T-helper 1 cell (primary cell): ENCODE measurements at regions not wholly inside any gene's neighbourhood (a gene's known extent, or its start where the extent isn't known, plus 50 kb on each side); places are given as distances from the start of the nearest gene placed in this dataset.
"Not testable (repeated sequence)": the region's sequence is repeated elsewhere in the genome, so short reads cannot be mapped to it uniquely, and the experiment has no call there.

ENCODE experiments used
- DNase-seq, 5 donors: peaks; one replicate each; pipeline ENCODE4 v3.0.0-alpha.2; 2012 to 2020

DNA sequence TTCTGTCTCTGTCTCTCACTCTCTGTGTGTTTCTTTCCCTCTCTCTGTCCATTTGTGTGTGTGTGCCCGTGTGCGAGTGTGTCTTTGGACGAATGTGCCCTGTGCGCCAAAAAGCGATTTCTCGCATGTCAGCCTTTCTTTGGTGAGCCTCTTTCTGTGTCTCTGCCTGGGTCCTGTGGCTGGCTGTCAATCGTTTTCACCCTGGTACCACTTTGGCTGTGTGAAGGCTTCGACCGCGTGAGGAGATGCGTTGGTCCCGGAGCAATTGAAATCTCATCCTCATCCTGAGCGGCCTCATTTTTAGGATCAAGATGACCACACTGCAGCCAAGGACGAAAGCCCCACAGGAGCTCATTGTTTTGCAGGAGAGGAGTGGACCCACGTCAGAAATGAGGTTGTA lies 288.9 kb upstream of the ZNF337 start:
- no peak for DNase-seq

- DNase-seq, result peak in 2 of 5 donors; percentile 14 to 39
Observed at GRCh38 chr20:25984933-25985332, 288.3 kb upstream of the ZNF337 start.

DNA sequence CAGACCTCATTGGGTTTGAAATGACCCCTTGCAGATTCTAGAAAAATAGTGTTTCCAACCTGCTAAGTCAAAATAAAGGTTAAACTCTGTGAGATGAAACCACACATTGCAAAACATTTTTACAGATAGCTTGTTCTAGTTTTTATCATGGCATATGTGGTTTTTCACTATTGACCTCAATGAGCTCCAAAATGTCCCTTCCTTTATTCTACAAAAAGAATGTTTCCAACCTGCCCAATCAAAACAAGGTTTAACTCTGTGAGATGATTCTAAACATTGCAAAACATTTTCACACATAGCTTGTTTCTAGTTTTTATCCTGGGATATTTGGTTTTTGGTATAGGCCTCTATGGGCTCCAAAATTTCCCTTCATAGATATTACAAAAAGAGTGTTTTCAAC lies 286.0 kb upstream of the ZNF337 start:
- not testable (repeated sequence) for DNase-seq

DNA sequence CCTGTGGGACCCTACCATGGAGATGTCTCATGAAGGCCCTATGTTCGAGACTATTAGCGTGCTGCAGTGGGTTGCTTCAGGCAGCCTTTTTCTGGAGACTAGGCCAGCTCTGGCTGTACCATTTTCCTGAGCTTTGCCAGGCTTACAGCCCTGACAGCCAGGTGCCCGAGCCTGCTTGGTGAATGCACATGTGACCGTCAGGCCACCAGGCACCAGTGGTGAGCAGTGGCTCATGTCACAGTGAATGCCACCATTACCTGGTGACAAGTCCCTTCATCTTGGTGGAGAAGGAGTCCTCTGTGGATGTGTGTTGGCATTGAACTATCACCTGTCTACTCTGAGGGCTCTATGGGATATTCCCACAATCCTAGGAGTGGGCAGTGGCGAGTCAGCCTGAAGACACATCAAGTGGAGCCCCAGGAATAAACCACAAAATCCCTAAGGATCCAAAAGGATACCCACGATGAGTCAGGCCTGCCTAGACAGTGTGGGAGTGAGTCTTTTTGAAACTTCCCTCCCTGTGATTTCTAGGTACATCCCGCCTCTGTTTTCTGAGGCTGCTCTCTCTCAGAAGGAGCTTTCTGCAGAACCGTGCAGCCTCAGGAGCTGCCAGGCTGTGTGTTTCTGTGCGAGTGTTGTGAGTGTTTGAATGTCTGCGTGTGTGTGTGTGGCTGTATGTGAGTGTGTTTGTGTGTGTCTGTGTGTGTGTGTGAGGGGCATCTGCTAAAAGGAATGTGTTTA lies 282.0 kb upstream of the ZNF337 start:
- DNase-seq, result not testable (repeated sequence)

- DNase-seq, result not testable (repeated sequence)
Observed at GRCh38 chr20:25975816-25976215, 279.2 kb upstream of the ZNF337 start.

- DNase-seq, result not testable (repeated sequence)
Observed at GRCh38 chr20:25965203-25965602, 268.6 kb upstream of the ZNF337 start.

DNA sequence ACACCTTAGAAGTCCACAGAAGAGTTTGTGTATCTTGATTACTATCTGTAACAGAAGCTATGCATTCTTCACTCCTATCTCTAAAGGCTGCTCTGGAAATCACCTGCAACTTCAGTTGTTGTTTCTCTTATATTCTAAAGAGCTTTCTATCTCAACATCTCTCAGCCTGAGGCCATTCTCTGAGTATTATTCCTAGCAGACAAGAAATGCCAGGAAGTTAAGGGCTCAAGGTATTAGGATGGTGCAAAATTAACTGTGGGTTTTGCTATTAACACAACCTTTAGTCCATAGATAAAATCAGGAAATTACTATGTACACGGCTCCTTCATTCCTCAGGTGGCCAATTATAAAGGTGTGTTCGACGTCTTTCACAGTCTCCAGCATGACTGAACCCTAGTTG lies 257.2 kb upstream of the ZNF337 start:
- not testable (repeated sequence) for DNase-seq

DNA sequence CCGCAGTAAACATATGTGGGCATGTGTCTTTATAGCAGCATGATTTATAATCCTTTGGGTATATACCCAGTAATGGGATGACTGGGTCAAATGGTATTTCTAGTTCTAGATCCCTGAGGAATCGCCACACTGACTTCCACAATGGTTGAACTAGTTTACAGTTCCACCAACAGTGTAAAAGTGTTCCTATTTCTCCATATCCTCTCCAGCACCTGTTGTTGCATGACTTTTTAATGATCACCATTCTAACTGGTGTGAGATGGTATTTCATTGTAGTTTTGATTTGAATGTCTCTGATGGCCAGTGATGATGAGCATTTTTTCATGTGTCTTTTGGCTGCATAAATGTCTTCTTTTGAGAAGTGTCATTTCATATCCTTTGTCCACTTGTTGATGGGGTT lies 238.6 kb upstream of the ZNF337 start:
- not testable (repeated sequence) for DNase-seq

DNA sequence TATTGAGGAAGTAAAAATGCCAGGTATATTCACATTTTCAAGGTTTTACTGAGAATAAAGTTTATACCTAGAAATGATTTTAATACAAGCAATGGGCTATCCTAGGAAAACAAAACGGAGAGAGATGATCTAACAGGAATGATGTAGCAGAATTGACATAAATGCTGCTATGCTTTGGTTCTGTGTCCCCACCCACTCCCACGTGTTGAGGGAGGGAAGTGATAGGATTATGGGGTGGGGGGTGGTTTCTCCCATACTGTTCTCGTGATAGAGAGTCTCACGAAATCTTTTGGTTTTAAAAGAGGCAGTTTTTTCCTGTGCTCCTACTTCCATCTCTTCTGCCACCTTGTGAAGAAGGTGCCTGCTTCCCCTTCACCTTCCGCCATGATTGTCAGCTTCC lies 236.2 kb upstream of the ZNF337 start:
- not testable (repeated sequence) for DNase-seq

DNA sequence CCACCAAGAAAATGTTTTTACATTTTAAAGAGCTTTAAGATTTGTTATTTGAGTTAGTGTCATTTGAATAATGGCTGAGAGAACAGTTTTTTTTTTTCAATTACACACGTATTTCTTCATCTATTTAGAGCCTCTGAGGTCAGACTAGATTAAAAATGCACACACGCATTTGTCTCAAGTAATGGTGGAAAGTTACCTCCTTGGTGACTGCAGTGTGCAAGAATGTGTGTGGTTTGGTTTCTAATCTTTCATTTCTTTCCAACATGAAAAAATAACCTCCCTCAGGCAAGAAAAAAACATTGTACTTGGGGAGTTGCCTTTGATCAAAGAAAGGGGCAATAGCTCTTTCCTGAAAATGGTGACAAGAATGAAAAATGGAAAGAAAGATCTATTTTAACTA lies 235.5 kb upstream of the ZNF337 start:
- not testable (repeated sequence) for DNase-seq

DNA sequence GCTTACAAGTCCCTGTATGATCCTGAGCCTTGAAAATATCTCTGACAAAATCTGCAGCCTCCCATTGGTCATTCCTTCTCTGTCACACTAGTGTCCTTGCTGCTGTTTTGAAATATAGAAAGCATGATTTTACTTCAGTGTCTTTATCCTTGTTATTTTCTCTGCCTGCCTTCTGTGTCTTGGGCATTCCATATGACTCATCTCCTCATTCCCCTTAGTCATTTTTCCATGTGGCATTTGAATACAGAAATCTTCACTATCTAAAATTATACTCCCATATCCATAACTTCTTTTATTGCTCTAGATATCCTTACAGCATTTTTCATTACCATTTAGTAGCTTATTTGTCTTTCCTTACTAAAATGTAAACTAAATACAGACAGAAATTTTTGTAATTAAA lies 205.7 kb upstream of the ZNF337 start:
- DNase-seq, result not testable (repeated sequence)

DNA sequence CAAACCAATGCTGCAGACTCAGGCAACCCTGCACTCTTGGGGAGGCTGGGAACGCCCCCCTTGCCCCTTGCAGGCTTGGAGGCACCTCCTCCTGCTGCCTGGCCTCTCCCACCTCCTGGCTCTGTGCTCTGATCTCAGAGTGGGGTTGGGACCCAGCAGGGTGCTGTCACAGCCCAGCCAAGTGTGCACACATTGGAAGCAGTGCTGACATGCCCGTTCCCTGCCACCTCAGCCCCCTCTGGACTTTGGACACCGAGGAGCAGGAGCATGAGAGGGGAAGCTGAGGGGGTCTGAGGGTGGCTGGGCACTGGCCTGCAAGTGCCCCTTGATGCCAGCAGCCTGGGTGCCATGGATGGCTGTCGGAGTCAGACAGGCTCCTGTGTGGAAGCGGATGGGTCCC lies 202.0 kb upstream of the ZNF337 start:
- not testable (repeated sequence) for DNase-seq

- DNase-seq, result not testable (repeated sequence)
Observed at GRCh38 chr20:25879096-25879495, 182.4 kb upstream of the ZNF337 start.

GRCh38 chr20:25868650-25868979 lies 172.0 kb upstream of the ZNF337 start:
- DNase-seq, result not testable (repeated sequence)

DNA sequence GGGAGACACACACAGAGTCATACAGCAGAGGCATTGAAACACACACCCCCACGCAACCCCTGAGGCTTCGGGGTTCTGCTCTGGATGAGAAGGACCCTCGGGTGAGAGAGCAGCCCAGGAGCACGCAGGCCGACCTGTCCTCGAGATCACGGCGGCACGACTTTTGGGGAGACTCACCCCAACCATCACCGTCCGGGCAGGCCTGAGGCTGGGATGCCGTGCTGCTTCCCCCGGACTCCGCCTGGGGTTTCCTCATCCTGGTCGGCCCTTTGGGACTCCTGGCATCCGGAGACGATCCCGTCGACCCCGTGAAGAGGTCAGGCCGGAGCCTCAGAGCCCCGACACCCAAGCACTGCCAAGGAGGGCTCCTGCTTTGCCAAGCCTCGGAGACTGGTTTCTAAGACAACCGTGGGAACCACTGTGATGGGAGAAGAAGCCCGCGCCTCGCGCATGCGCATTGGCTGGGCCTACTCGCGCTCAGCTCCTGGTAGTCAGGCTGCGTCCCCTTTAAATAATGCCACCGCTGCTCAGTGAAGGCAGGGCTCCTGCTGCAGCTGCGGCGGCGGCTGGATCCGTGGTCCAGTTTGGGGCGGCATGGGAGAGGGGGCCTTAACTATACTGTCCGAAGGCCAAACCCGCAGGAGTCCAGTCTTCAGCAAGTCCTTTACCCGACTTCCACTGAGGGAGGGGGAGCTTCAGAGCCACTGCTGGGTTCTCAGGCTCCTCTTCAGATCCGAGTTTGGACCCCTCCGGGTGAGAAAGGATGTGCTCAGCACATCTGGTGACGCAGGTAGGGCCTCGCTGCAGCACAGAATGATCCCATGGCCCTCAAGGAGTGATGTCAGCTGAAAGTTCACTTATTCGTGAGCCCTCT lies 171.4 kb upstream of the ZNF337 start:
- DNase-seq, result peak; percentile 48 to 69 (median 62)

- DNase-seq, result not testable (repeated sequence)
Observed at GRCh38 chr20:25867015-25867775, 170.5 kb upstream of the ZNF337 start.

GRCh38 chr20:25865715-25866656 lies 169.3 kb upstream of the ZNF337 start:
- DNase-seq, result peak; percentile 57 to 71 (median 64)

- DNase-seq, result not testable (repeated sequence)
Observed at GRCh38 chr20:25864963-25865714, 168.5 kb upstream of the ZNF337 start.

GRCh38 chr20:25864326-25864962 lies 167.8 kb upstream of the ZNF337 start:
- DNase-seq, result no peak

DNA sequence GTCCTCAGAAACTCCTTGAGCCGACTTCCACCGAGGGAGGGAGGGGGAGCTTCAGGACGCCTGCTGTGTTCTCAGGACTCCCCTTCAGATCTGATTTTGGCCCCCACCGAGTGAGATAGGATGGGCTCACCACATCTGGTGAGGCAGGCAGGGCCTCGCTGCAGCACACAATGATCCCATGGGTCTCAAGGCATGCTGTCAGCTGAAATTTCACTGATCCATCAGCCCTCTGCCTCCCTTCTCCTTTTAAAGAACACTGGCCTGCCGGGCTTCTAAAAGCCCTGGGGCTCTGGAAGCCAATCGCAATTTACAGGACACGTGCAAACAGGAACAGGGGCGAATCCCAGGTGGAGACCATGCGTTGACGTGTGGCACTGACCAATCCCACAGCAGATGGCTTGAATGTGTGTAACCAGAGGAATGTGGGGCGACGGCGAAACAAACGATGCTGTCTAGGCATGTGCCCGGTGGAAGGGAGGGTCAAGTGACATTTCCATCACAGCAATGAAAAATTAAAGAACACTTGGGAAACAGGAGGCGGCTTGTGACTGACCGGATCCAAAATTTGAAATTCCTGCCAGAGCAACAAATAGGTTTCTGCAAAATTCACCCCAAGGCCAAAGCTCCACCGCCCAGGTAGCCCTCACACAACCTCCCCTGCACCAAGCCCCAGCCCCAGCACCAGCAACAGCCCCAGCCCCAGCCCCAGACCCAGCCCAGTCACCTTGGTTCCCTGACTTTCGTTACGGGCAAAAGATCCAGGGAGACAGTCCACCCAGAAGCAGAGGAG lies 167.1 kb upstream of the ZNF337 start:
- no peak for DNase-seq
